Endothelial cell of umbilical vein (primary cell): ENCODE measurements at regions not wholly inside any gene's neighbourhood (a gene's known extent, or its start where the extent isn't known, plus 50 kb on each side); places are given as distances from the start of the nearest gene placed in this dataset.

Source experiments
- BruUV-seq: library from RNA; stranded (reverse); fragments of 400-500 nt; replicated peaks from 2 replicates; lab custom pipeline; 2021; lab: Mats Ljungman, UMichigan
- CTCF ChIA-PET: fragments of 300-600, 350-600 bp; sonication (Branson Sonifier 250); formaldehyde crosslinking; loops from one replicate; lab custom pipeline; 2021; ENCODE audit warnings: antibody characterized with exemption, inconsistent platforms; lab: Charles Lee
- POLR2A ChIA-PET: fragments of 300-600, 350-600 bp; sonication (Branson Sonifier 250); formaldehyde crosslinking; loops from one replicate; lab custom pipeline; 2021; ENCODE audit warnings: antibody characterized with exemption, inconsistent platforms; lab: Charles Lee
- DNase-seq: peaks from one replicate; pipeline ENCODE4 v3.0.0-alpha.2; 2011; ENCODE audit warnings: low read depth, low spot score
- FAIRE-seq: peaks from 2 replicates; lab custom pipeline; 2011; peaks lifted over from hg19 to GRCh38; lab: Jason Lieb, UNC
- H2AFZ ChIP-seq: 2 replicates; pipeline ENCODE4 v1.6.0; 2012; ENCODE audit warnings: low read depth, low read length, control low read depth, inconsistent platforms
- H3K27ac ChIP-seq: 2 replicates; pipeline ENCODE4 v1.5.1; 2011; ENCODE audit warnings: low read depth, mild to moderate bottlenecking, control low read depth, low read length, moderate library complexity; ENCODE audit not compliant: insufficient read depth
- H3K27me3 ChIP-seq, 2 experiments: 2 replicates each; pipeline versions ENCODE4 v1.6.0 to v1.6.1; 2011; ENCODE audit warnings: low read length in 2 of 2, mixed read lengths in 1 of 2; ENCODE audit not compliant: control insufficient read depth in 2 of 2, insufficient read depth in 2 of 2
- H3K36me3 ChIP-seq, 2 experiments: 2 replicates in 1 of 2; 3 replicates in 1 of 2; pipeline ENCODE4 v1.5.1; 2011; ENCODE audit warnings: low read length in 2 of 2, mild to moderate bottlenecking in 1 of 2, moderate library complexity in 1 of 2; ENCODE audit not compliant: control insufficient read depth in 2 of 2, insufficient read depth in 2 of 2; ENCODE audit errors: extremely low read depth in 1 of 2
- H3K4me1 ChIP-seq: 3 replicates; pipeline ENCODE4 v1.5.1; 2011; ENCODE audit warnings: mild to moderate bottlenecking, low read length; ENCODE audit not compliant: control insufficient read depth, insufficient read depth; ENCODE audit errors: extremely low read depth
- H3K4me2 ChIP-seq: 2 replicates; pipeline ENCODE4 v1.6.1; 2011; ENCODE audit warnings: low read length, control low read depth, mixed read lengths; ENCODE audit not compliant: insufficient read depth
- H3K4me3 ChIP-seq, 3 experiments: fragments of 200-600 bp in 1 of 3; sonication (generic), shearing (Covaris generic) in 1 of 3; replicated peaks in 1 of 3; 2 replicates each; pipeline ENCODE4 v1.5.1; 2011 to 2016; ENCODE audit warnings: control low read depth in 3 of 3, low read length in 3 of 3, mild to moderate bottlenecking in 2 of 3, inconsistent platforms in 1 of 3, low read depth in 1 of 3, moderate library complexity in 1 of 3; ENCODE audit not compliant: insufficient read depth in 1 of 3
- H3K79me2 ChIP-seq: 2 replicates; pipeline ENCODE4 v1.6.0; 2012; ENCODE audit warnings: low read length, inconsistent platforms; ENCODE audit not compliant: control insufficient read depth, insufficient read depth
- H3K9ac ChIP-seq: replicated peaks from 2 replicates; pipeline ENCODE3; 2011; ENCODE audit warnings: low read length, control low read depth; ENCODE audit not compliant: insufficient read depth; ENCODE audit errors: extremely low read depth
- H3K9me1 ChIP-seq: replicated peaks from 3 replicates; pipeline ENCODE4 v1.6.0; 2011; ENCODE audit warnings: mild to moderate bottlenecking, low read length; ENCODE audit not compliant: control insufficient read depth, insufficient read depth; ENCODE audit errors: extremely low read depth
- H3K9me3 ChIP-seq: replicated peaks from 2 replicates; pipeline ENCODE4 v1.5.1; 2012; ENCODE audit warnings: low read length, inconsistent platforms; ENCODE audit not compliant: control insufficient read depth, insufficient read depth
- H4K20me1 ChIP-seq: replicated peaks from 2 replicates; pipeline ENCODE3; 2011; ENCODE audit warnings: mild to moderate bottlenecking, low read length; ENCODE audit not compliant: control insufficient read depth, insufficient read depth; ENCODE audit errors: extremely low read depth
- EZH2 ChIP-seq: IDR thresholded peaks from 2 replicates; pipeline ENCODE4 v1.6.1; 2012; ENCODE audit warnings: borderline replicate concordance, low read depth, mild to moderate bottlenecking, moderate library complexity, low read length, inconsistent platforms; ENCODE audit not compliant: severe bottlenecking
- FOS ChIP-seq: IDR thresholded peaks from 2 replicates; pipeline ENCODE4 v1.6.1; 2011; ENCODE audit warnings: mild to moderate bottlenecking, low read length, moderate library complexity, borderline replicate concordance; ENCODE audit not compliant: insufficient read depth
- JUN ChIP-seq: IDR thresholded peaks from 2 replicates; pipeline ENCODE4 v1.6.1; 2011; ENCODE audit warnings: borderline replicate concordance, low read depth; ENCODE audit not compliant: insufficient read length, insufficient read depth
- MYC ChIP-seq: IDR thresholded peaks from one replicate; pipeline ENCODE4 v1.6.1; 2011; ENCODE audit warnings: mild to moderate bottlenecking, low read depth, low read length
- POLR2A ChIP-seq: IDR thresholded peaks from 2 replicates; pipeline ENCODE4 v1.6.1; 2012; ENCODE audit warnings: low read depth, mild to moderate bottlenecking, control low read depth, low read length
- dilution Hi-C: fragments of 300-500 bp; cut with MboI; formaldehyde crosslinking; loops from one replicate; pipeline ENCODE4 v1.15.0; 2019; ENCODE audit warnings: low sequenced_read_pairs; ENCODE audit not compliant: extremely low pct_ligation_motif_present
- intact Hi-C: fragments of 100-400 bp; cut with micrococcal nuclease; formaldehyde crosslinking; loops from one replicate; pipeline ENCODE4 v1.10.0; 2022
- TF ChIP-seq, protein P1 (sequence below): IDR thresholded peaks from 2 replicates; pipeline ENCODE4 v1.6.1; 2011; ENCODE audit not compliant: insufficient read depth, insufficient read length

DNA sequence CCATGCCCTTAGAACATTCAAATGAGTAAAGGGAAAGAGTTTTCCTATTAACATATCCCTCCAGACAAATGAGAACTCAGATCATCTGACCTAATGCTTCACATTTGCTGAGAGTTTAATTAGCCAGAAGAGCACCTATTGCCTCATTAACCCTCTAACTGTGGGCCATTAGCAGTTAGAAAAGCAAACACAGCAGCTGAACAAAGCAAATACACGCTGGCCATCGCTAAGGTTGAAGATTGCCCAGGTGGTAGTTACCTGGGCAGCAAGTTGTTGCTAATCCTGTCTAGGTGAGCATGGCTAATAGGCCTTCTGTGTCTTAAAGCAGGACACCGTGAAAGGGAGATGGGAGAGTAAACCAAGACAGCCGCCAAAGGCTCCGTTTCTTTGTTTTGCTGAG lies 49.9 kb upstream of the UCN3 start:
- Histone ChIP-seq H3K9ac (no peak overlapping the region), H3K4me1 (peaks cover 3% of the 10 kb centered on the region), H3K9me1 (no peaks in the 10 kb centered on the region), H3K36me3 (no peaks in the 10 kb centered on the region), H3K4me3 (no peak overlapping the region), H3K9me3 (no peaks in the 10 kb centered on the region), H3K4me2 (no peak overlapping the region), H3K27me3 (no peaks in the 10 kb centered on the region), H4K20me1 (no peaks in the 10 kb centered on the region), H2AFZ (no peak overlapping the region), H3K27ac (no peak overlapping the region), H3K79me2 (no peaks in the 10 kb centered on the region)
- no TSS peak for BruUV-seq
- intact Hi-C loops (no loop called here), dilution Hi-C loops (no loop called here)
- FAIRE-seq (no peak), DNase-seq (no peak)
- ChIA-PET CTCF (interaction anchor here (1.2 kb wide), 1 partner anchor 13 kb away, joined by 5 read pairs; no protein-coding TSS in a partner anchor), POLR2A (no interaction called here)
- no peak for TF ChIP-seq POLR2A
- TF ChIP-seq FOS: no peak
- TF ChIP-seq JUN: no peak
- TF ChIP-seq, protein P1, sequence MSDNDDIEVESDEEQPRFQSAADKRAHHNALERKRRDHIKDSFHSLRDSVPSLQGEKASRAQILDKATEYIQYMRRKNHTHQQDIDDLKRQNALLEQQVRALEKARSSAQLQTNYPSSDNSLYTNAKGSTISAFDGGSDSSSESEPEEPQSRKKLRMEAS: no peak
- TF ChIP-seq EZH2: no peak
- no peak for TF ChIP-seq MYC
